GM19395 (cell line): ENCODE measurements at regions not wholly inside any gene's neighbourhood (a gene's known extent, or its start where the extent isn't known, plus 50 kb on each side); places are given as distances from the start of the nearest gene placed in this dataset.

ENCODE experiments used
- ATAC-seq: cut with Tn5 transposase; IDR thresholded peaks from one replicate; pipeline ENCODE4 v1.9.1; 2021; ENCODE audit warnings: mild to moderate bottlenecking, moderate library complexity; ENCODE audit not compliant: unreplicated experiment

GRCh38 chr3:102741694-102742093, 306.9 kb downstream of the ZPLD1 start:
- no peak for ATAC-seq

GRCh38 chr3:102745881-102746280, 311.1 kb downstream of the ZPLD1 start:
- ATAC-seq = no peak

GRCh38 chr3:102747611-102748010, 312.8 kb downstream of the ZPLD1 start:
- no peak for ATAC-seq

GRCh38 chr3:102748646-102749045, 313.8 kb downstream of the ZPLD1 start:
- ATAC-seq = no peak

GRCh38 chr3:102750322-102750721, 315.5 kb downstream of the ZPLD1 start:
- no peak for ATAC-seq

GRCh38 chr3:102753901-102754300, 319.1 kb downstream of the ZPLD1 start:
- no peak for ATAC-seq

GRCh38 chr3:102756706-102757105, 321.9 kb downstream of the ZPLD1 start:
- ATAC-seq = no peak

- no peak for ATAC-seq
Observed at GRCh38 chr3:102757950-102758349, 323.1 kb downstream of the ZPLD1 start.

- ATAC-seq = no peak
Observed at GRCh38 chr3:102761766-102762165, 327.0 kb downstream of the ZPLD1 start.

GRCh38 chr3:102790747-102791325, 356.0 kb downstream of the ZPLD1 start:
- no peak for ATAC-seq

GRCh38 chr3:102791641-102792589, 357.1 kb downstream of the ZPLD1 start:
- ATAC-seq = no peak

- ATAC-seq = no peak
Observed at GRCh38 chr3:102796804-102797203, 362.0 kb downstream of the ZPLD1 start.

GRCh38 chr3:102802819-102803420, 368.1 kb downstream of the ZPLD1 start:
- no peak for ATAC-seq

GRCh38 chr3:102810937-102811336, 376.1 kb downstream of the ZPLD1 start:
- no peak for ATAC-seq

- no peak for ATAC-seq
Observed at GRCh38 chr3:102826636-102827035, 391.8 kb downstream of the ZPLD1 start.

- no peak for ATAC-seq
Observed at GRCh38 chr3:102827386-102827785, 392.6 kb downstream of the ZPLD1 start.

GRCh38 chr3:102830415-102830814, 395.6 kb downstream of the ZPLD1 start:
- no peak for ATAC-seq

GRCh38 chr3:102841866-102842265, 407.1 kb downstream of the ZPLD1 start:
- ATAC-seq = no peak

GRCh38 chr3:102866845-102867244, 432.0 kb downstream of the ZPLD1 start:
- peak; percentile 84 for ATAC-seq

GRCh38 chr3:102883515-102883914, 448.7 kb downstream of the ZPLD1 start:
- no peak for ATAC-seq

- ATAC-seq = no peak
Observed at GRCh38 chr3:102885289-102885688, 450.5 kb downstream of the ZPLD1 start.

GRCh38 chr3:102887431-102887830, 452.6 kb downstream of the ZPLD1 start:
- no peak for ATAC-seq
